ENCODE measurements at regions not wholly inside any gene's neighbourhood (a gene's known extent, or its start where the extent isn't known, plus 50 kb on each side); places are given as distances from the start of the nearest gene placed in this dataset.

DNA sequence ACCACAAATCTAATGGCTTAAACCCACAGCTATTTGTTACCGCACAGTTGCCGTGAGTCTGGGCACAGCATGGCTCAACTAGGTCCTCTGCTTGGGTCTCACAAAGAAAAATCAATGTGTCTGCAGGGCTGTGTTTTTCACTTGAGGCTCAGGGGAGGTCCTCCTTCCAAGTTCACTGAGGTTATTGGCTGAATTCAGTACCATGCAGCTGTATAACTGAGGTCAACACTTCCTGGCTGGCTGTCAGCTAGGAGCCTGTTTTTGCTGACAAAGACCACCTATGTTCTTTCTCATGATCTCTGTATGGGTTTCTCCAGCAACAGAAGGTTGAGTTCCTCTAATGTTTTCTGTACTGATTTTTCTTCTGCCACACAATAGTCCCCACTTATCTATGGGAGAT, 736.7 kb upstream of the PRKX start:
- no peak for DNase-seq

DNA sequence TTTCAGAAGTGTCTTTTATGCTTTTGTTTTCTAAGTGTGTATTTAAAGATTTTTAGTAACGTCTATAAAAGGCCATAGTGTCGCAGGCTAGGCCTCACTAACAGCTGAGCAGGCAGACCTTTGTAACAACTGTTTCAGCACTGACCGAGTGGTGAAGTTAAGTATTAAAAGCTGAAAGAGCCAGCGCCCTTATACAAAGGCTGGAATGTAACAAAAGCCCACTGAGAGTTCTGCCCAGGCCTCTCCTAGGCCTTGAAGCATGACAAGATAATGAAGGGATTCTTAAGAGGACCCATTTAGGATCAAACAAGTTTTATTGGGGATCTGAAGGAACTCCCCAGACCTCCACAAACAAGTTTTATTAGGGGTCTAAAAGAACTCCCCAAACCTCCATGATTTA, 722.5 kb upstream of the PRKX start:
- no peak for DNase-seq

DNA sequence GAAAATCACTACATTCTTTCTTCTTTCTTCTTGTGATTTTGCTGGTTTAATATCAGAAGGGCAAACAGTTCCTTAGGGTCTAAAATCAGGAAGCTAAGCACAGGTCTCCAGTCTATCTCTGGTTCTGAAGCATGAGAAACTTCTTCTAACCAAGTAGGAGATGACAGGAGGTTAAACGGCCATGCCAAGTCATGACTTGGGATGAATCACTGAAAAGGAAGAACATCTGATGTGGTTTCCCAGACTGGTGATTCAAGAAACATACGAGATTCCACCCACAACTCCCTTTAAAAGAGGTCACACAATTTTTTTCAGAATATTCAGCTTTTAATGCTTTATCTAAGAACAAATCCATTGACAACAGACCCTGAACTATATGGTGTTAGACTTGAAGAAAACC, 684.0 kb upstream of the PRKX start:
- DNase-seq = no peak

DNA sequence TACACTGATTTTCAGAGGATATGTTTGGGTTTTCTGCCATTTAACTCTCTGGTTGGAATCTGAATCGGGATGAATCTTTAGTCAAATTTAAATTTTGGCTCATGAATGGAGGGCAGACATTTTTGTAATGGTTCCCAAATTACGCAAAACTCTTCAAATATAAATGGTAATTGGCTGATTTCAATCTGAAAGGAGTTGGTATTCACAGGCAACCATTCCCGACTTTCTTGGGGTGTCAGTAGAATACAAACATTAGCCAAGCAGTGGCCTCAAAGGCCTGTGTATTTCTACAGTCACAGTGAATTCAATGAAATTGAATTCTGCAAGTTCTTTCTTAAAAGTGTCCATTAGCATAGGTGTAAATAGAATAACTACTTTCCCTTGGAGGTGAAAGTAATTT, 668.8 kb upstream of the PRKX start:
- no peak for DNase-seq

DNA sequence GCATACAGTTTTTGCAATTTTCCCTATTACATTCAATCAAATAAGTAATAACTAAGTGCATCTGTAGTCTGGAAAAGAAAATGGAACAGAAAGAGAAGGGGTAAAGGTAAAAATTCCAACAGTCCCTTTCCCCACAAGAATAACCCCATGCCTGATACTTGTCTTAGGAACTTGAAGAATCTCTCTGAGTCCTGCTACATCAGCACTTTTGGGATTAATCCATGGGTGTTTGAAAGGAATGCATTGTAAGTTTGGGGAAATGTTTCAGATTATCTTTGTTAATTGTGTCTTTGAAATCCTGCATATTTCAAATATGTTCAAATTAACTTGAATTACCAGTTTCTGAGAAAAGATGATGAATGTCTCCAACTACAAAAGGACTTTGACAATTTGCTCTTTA, 667.3 kb upstream of the PRKX start:
- no peak for DNase-seq

DNA sequence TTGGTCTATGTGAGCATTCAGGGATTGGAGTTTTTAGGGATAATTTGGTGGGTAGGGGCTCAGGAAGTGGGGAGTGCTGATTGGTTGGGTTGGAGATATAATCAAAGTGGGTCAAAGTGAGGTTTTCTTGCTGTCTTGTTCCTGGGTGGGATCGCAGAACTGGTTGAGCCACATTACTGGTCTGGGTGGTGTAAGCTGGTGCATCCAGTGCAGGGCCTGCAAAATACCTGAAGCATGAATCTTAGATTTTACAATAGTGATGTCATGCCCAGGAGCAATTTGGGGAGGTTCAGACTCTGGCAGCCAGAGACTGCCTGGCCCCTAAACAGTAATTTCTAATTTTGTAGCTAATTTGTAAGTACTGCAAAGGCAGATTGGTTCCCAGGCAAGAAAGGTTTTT, 665.6 kb upstream of the PRKX start:
- DNase-seq = no peak

DNA sequence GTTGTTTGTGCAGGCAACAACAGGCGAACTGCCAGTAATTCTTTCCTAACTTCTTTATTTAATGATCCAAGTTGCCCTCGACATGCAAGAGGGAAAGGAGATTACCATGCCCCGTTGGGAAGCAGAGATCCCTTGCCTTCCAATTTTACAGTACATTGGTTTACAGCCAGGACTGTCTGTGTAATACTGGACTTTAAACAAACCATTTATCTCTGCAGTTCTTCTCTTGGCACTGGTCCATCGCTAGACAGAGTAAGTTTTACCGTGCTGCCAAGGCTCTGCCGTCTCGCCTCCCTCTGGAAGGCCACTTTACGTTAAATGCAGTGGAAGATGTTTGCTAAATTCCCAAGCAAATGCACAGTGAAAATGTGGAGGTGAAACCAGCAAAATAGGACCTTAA, 660.3 kb upstream of the PRKX start:
- DNase-seq = no peak

DNA sequence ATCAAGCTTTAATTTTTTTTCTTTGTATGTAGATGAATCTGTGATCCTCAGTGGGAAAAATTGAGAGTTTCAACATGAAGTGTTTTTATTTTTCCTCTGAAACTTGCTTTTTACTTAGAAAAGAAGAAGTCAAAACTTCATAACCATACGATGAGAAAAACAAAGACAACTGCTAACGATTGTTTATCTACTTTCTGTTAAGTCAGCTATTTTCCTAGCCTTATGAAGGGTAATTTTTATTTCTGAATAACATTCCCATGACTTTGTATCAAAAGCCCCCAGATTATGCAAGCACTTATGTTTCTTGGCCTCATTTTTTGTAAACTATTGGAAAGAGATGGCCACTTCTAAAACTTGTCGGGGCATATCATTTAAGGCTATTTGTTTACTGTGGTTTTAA, 645.1 kb upstream of the PRKX start:
- no peak for DNase-seq

DNA sequence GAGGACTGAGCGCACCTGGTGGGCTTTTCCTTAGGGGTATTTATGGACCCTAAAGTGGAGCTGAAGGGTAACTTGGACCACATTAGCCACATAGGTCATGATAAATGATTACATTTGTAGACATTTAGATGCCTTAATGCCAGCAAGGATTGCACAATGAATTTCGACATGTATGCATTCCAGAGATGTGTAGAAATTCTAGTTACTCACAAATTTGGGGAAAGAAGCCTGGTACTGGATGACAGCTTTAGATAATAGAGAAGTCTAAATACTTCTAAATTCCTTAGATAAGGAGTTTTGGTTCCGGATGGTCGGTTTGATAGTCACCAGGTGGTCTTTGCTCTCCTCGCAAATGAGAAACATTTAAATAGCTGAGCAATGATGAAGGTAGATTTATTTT, 609.5 kb upstream of the PRKX start:
- no peak for DNase-seq

DNA sequence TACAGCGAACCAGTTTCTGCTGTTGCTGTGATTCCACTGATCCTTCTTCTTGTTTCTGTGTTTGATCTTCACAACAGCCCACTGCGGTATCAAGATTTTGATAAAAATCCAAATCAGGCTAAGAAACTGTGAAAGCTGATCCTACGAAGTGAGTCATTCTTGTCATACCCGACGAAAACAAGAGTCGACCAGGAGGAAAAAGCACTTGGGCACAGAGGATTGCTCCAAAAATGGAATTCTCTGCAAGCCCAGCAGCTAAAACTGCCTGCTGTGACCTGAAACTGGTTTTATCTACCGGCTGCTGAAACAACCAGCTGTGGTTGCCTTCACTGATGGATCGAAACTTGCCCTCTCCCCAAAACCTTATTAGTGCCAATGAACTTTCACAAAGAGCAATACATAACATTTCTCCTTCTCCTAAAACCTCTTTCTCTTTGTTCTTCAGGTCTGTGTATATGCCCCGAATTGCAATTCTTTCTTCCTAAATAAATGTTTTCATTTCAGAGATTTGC, 607.0 kb upstream of the PRKX start:
- no peak for DNase-seq

DNA sequence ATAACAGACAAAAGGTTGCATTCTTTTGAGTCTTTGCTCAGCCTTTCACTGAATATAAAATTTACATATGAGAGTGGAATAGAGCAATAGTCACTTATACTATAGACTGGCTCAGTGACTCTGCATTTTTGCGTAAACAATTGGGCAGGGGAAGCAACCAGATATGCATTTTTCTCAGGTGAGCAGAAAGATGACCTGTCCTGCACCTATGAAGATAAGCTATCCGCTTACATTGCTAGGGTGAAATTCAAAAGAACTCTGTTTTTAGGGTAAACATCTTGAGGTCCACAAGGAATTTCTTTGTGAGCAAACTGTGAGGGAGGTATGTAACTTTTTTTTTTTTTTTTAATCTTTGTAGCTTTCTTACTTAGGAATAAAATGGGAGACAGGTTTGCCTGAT, 602.4 kb upstream of the PRKX start:
- DNase-seq = no peak

DNA sequence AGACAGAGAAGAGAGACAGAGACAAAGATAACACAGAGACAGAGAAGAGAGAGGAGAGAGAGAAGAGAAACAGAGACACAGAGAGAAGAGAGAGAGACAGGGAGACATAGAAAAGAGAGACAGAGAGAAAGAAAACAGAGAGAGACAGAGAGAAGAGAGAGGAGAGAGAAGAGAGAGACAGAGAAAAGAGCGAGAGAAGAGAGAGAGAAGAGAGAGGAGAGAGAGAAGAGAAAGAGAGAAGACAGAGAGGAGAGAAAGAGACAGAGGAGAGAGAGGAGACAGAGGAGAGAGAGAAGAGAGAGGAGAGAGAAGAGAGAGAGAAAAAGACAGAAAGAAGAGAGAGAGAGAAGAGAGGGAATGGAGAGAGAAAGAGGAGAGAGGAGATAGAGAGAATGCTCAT, 601.1 kb upstream of the PRKX start:
- DNase-seq = no peak

DNA sequence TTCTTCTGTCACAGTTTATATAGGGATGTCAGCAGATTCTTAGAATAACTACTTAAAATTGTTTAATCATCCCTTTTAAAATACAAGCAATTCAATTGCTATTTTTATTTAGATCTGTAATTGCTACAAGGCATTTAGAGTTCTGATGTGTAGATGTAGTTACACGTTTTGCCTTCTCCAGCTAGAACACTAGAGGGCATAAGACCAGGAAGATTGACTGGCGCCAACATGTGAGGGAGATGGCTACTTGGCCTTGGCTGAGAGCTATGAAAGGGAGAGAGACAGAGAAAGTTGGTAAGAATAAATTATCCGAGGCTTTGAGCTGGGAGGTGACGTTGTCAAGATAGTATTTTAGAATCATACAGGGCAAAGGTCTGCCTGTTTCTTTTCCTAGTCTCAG, 563.7 kb upstream of the PRKX start:
- no peak for DNase-seq

DNA sequence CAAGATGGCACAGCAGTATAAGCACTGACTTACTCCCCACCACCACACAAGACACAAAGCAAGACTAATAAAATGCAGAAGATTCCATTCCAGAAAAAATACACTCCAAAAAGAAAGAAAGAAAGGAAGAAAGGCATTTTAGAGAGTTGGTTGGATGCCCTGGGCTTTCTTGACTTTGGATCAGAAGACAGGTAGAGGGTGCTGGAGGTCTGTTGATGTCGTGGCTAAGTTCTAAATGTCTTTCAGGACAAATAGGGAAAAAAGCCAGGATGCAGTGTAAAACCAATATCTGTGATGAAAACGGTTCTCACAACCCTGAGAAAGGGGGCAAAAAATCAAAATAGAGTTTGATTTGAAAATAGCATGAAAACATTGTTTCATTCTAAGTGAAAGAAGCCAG, 555.2 kb upstream of the PRKX start:
- no peak for DNase-seq

DNA sequence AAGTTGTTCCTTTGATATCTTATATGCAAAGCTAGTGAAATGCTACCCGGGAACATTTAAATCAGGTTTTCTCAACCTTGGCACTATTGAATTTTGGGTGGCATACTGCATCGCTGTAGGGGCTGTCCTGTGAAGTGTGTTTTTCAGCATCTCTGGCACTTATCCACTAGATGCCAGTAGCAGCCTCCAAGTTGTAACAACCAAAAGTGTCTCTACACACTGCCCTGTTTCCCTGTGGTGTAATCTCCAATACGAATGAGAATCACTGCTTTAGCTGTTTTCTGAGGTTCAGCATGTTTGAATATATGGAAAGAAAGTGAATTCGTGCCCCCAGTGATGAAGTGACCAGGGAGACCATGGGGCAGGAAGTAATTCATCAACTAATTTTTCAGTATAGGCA, 551.6 kb upstream of the PRKX start:
- no peak for DNase-seq

DNA sequence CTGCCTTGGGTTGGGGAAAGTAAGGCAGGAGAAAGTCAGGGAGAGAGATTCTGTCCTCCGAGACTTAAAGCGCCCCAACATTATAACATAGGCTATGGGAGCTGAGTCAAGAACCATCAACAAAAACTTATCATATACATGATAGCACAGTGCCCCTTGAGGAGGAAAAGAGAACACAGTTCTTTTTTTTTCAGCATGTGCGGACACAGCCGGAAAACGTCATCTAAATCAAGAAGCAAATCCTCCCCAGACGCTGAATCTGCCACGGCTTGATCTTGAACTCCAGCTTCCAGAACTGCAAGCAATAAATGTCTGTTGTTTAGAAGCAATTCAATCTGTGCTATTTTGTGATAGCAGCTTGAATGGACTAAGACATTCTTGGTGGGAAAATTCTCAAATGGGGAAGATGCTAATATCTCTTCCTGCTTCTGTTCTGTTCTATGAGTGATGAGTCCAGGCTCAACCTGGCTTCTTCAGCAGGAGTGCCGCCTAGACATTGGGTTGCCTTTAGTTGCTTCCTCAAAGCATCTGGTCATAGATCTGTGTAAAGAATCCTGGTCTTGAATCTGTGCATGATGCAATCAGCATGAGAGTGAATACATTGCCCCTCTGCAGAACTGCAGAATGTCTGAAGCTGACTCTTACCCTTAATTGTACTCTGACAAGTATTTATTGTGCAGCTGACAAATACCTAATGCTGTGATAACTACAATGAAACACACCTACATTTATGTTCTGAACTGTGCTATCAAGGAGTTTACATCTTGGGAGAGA, 549.8 kb upstream of the PRKX start:
- DNase-seq = no peak

DNA sequence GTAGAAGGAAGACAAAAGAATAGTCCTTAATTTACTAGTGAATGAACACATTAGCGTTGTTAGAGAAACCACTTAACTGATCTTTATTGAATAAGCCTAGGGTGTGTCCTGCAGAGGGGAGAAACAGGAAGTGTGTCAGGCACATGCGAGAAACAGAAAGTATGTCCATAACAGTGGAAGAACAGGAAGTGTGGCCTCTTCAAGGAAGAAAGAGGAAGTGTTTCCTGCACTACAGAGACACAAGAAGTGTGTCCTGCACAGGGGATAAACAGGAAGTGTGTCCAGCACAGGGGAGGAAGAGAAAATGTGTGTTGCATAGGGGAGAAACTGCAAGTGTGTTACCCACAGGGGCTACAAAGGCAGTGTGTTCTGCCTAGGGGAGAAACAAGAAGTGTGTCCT, 539.6 kb upstream of the PRKX start:
- no peak for DNase-seq

DNA sequence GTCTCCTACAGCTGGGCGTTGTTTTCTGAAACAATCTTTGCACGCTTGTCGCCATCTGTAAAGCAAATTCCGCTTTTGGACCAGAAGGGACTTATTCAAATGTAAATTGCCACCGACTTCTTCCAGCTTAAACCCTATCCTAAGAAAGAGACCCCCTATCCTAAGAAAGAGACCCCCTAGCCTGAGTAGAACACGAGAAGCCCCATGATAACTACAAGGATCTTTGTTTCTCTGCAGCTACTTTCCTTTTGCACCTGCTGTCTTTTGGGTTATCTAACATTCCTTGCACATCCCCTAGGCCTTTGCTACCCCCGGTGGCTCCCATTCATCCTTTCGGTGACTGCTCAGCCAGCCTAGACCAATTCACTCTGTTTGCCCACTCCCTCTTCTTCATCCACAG, 536.0 kb upstream of the PRKX start:
- no peak for DNase-seq

DNA sequence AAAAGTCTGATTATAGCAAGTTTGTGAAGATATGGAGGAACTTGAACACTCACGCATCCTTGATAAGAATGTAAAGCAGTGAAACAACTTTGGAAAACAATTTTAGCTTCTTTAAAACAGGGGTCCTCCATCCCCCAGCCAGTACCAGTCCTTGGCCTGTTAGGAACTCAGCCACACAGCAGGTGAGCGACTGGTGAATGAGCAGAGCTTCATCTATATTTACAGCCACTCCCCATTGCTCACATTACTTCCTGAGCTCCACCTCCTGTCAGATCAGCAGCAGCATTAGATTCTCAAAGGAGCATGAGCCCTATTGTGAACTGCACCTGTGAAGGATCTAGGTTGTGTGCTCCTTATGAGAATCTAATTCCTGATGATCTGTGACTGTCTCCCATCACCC, 530.3 kb upstream of the PRKX start:
- no peak for DNase-seq

DNA sequence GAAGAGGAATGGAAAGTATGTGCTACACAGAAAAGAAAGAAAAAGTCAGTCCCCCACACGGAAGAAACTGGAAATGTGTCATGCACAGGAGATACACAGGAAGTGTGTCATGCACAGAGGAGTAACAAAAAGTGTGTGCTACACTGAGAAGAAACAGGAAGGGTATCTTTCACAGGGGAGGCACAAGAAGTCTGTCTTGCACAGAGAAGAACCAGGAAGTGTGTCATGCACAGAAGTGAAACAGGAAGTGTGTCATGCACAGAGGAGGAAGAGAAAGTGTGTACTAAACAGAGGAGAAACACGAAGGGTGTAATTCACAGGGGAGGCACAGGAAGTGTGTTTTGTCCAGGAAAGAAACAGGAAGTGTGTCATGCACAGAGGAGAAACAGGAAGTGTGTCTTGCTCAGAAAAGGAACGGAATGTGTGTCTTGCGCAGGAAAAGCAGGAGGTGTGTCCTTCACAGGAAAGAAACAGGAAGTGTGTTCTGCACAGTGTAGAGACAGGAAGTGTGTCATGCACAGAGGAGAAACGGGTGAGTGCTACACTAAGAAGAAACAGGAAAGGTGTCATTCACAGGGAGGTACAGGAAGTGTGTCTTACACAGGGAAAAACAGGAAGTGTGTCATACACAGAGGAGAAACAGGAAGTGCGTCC, 527.2 kb upstream of the PRKX start:
- DNase-seq = no peak

DNA sequence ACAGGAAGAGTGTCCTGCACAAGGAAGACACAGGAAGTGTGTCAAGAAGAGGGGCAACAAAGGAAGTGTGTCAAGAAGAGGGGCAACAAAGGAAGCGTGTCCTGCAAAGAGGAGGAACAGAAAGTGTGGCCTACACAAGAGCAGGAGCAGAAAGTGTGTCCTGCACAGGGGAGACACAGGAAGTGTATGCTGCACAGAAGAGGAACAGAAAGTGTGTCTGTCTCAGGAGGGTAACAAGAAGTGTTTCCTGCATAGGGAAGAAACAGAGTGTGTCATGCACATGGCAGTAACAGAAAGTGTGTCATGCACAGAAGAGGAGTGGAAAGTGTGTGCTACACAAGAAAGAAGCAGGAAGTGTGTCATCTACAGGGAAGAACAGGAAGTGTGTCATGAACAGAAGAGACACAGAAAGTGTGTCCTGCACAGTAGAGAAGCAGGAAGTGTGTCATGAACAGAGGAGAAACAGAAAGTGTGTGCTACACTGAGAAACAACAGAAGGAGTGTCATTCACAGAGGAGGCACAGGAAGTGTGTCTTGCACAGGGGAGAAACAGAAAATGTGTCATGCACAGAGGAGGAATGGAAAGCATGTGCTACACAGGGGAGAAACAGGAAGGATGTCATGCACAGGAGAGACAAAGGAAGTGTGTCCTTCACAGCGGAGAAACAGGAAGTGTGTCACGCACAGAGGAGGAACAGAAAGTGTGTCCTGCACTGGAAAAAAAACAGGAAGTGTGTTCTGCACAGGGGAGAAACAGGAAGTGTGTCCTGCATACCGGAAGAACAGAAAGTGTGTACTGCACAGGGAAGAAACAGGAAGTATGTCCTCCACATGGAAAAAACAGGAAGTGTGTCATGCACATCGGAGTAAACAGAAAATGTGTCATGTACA, 526.4 kb upstream of the PRKX start:
- DNase-seq = no peak

DNA sequence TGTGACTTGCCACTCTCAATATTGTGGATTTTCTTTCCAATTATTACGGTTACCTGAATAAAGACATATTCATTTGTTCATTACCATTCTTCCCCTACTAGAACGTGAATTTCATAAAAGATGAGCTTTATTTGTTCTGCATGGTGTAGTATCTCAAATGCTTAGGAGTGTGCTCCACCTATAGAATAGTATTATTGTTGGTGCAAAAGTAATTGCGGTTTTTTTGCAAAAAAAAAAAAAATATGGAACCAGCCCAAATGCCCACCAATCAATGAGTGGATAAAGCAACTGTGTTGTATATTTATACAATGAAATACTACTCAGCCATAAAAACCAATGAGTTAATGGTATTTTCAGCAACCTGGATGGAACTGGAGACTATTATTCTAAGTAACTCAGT, 525.5 kb upstream of the PRKX start:
- no peak for DNase-seq

DNA sequence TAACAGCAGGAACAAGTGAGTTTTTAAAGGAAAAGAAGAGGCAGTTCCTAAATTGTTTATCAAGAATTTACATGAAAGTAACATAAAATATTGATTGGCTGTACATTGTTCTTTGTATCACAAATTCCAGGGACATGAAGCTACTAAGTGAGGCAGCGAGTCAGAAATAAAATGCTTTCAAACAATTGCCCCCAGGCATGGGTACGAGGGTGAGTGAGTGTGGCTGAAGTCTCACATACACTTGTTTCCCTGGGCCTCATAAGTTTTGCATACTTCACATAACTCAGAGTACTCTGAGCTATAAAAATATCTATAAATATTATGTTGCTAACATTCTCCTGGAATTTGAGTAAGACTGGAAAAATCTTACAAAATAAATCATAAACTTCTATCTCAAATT, 511.6 kb upstream of the PRKX start:
- DNase-seq = no peak

DNA sequence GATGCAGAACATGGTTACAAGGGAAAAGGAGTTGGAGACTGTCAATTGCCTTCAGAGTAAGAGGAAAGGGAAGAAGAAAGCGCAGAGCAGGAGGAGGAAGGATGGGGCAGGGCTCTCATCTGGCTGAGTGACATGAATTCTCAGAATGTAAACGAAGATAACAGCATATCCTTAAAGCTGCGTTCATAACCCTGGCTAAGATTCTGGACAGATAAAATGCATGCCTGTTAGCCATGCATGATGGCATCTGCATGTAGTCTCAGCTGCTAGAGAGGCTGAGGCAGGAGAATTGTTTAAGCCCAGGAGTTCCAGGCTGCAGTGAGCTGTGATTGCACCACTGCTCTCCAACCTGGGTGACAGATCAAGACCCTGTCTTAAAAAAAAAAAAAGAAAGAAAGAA, 493.5 kb upstream of the PRKX start:
- no peak for DNase-seq

All from kidney glomerular epithelial cell (primary cell).